ENCODE measurements at regions not wholly inside any gene's neighbourhood (a gene's known extent, or its start where the extent isn't known, plus 50 kb on each side); places are given as distances from the start of the nearest gene placed in this dataset.

GRCh38 chr12:27180906-27181505 is 63.1 kb upstream of the STK38L start:
- DNase-seq = no peak

GRCh38 chr12:27183342-27183741 is 60.7 kb upstream of the STK38L start:
- no peak for DNase-seq

GRCh38 chr12:27185234-27186021 is 58.7 kb upstream of the STK38L start:
- DNase-seq = no peak

GRCh38 chr12:27186022-27186839 is 57.9 kb upstream of the STK38L start:
- no peak for DNase-seq

GRCh38 chr12:27187697-27188096 is 56.4 kb upstream of the STK38L start:
- no peak for DNase-seq

- no peak for DNase-seq
Measured at GRCh38 chr12:27190761-27191160, 53.3 kb upstream of the STK38L start.

GRCh38 chr12:27191531-27191930 is 52.6 kb upstream of the STK38L start:
- DNase-seq = no peak

- DNase-seq = no peak
Measured at GRCh38 chr12:27192118-27192802, 51.8 kb upstream of the STK38L start.

- no peak for DNase-seq
Measured at GRCh38 chr12:27193106-27193505, 51.0 kb upstream of the STK38L start.

- DNase-seq = no peak
Measured at GRCh38 chr12:27193854-27194544, 50.1 kb upstream of the STK38L start.
